Activated B cell treated with CpG ODN at 0.5 μM for 24 hours (primary cell): ENCODE measurements at regions not wholly inside any gene's neighbourhood (a gene's known extent, or its start where the extent isn't known, plus 50 kb on each side); places are given as distances from the start of the nearest gene placed in this dataset.

Experiments
- ATAC-seq: fragments of 200-7000 bp; cut with Tn5 transposase; one replicate; pipeline ENCODE4 v1.10.0; 2021; ENCODE audit warnings: low read depth, mild to moderate bottlenecking, moderate library complexity
- CTCF ChIA-PET: fragments of 350-600 bp; sonication (Branson Sonifier 250); formaldehyde crosslinking; loops from one replicate; lab custom pipeline; 2021; ENCODE audit warnings: antibody characterized with exemption; lab: Charles Lee
- POLR2A ChIA-PET: fragments of 350-600 bp; sonication (Branson Sonifier 250); formaldehyde crosslinking; loops from one replicate; lab custom pipeline; 2021; ENCODE audit warnings: antibody characterized with exemption; lab: Charles Lee
- DNase-seq: peaks from one replicate; pipeline ENCODE4 v3.0.0; 2022
- H3K27ac Mint-ChIP-seq: one replicate; pipeline ENCODE4 v1.8.0; 2020; ENCODE audit warnings: mixed read lengths
- H3K27me3 Mint-ChIP-seq: one replicate; pipeline ENCODE4 v1.8.0; 2021; ENCODE audit warnings: mixed read lengths
- H3K36me3 Mint-ChIP-seq: one replicate; pipeline ENCODE4 v1.8.0; 2021; ENCODE audit warnings: low read depth, mixed read lengths
- H3K4me1 Mint-ChIP-seq: one replicate; pipeline ENCODE4 v1.8.0; 2021; ENCODE audit warnings: mixed read lengths
- H3K4me3 Mint-ChIP-seq: one replicate; pipeline ENCODE4 v1.8.0; 2020; ENCODE audit warnings: mild to moderate bottlenecking, mixed read lengths
- H3K9me3 Mint-ChIP-seq: one replicate; pipeline ENCODE4 v1.8.0; 2020; ENCODE audit warnings: mixed read lengths
- intact Hi-C: fragments of 100-400 bp; cut with micrococcal nuclease; formaldehyde crosslinking; loops from one replicate; pipeline ENCODE4 v1.15.1; 2024
- TF ChIP-seq, protein P1 (sequence below): fragments of 200-600 bp; IDR thresholded peaks from one replicate; pipeline ENCODE4 v1.8.0; 2022; ENCODE audit warnings: antibody characterized with exemption, mild to moderate bottlenecking

DNA sequence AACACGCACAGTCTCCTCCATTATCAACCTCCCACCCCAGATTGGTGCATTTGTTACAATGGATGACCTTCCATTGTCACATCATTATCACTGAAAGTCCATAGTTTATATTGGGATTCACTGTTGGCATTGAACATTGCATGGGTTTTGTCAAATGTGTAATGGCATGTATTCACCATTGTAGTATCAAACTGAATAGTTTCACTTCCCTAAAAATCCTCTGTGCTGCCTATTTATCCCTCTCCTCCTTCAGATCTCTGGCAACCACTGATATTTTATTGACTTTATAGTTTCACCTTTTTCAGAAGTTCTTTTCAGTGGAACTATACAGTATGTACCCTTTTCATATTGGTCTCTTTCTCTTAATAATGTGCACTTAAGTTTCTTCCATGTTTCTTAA lies 1565.4 kb downstream of the PCDH18 start:
- ChIA-PET CTCF (no interaction called here), POLR2A (no interaction called here)
- Mint-ChIP-seq H3K9me3 (peaks cover 4% of the 10 kb centered on the region), H3K27ac (no peak overlapping the region), H3K4me3 (no peak overlapping the region), H3K4me1 (no peaks in the 10 kb centered on the region), H3K27me3 (no peaks in the 10 kb centered on the region), H3K36me3 (no peaks in the 10 kb centered on the region)
- TF ChIP-seq, protein P1, sequence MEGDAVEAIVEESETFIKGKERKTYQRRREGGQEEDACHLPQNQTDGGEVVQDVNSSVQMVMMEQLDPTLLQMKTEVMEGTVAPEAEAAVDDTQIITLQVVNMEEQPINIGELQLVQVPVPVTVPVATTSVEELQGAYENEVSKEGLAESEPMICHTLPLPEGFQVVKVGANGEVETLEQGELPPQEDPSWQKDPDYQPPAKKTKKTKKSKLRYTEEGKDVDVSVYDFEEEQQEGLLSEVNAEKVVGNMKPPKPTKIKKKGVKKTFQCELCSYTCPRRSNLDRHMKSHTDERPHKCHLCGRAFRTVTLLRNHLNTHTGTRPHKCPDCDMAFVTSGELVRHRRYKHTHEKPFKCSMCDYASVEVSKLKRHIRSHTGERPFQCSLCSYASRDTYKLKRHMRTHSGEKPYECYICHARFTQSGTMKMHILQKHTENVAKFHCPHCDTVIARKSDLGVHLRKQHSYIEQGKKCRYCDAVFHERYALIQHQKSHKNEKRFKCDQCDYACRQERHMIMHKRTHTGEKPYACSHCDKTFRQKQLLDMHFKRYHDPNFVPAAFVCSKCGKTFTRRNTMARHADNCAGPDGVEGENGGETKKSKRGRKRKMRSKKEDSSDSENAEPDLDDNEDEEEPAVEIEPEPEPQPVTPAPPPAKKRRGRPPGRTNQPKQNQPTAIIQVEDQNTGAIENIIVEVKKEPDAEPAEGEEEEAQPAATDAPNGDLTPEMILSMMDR, result no peak
- intact Hi-C loops, result no loop called here
- DNase-seq (no peak), ATAC-seq (no peak)

DNA sequence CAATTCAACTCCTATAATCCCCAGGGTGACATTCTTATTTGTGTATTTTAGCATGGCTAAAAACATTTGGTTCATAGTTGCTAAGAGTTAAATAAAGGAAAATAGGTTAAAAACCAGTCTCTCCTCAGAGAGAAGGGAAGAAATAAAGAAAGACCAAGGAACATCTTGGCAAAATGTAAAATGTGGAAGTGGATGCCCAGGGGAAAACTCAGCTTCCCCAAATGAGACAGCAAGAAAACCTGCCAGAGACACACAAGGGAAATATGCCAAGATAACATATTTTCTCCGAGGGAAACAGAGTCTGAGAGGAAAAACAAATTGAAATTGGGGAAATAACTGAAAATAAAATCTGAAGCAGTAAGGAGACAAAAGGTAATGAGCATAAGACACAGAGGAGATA lies 1569.3 kb downstream of the PCDH18 start:
- ATAC-seq, result no peak
- no peak overlapping the region for H3K27ac Mint-ChIP-seq
- H3K4me1 Mint-ChIP-seq, result no peaks in the 10 kb centered on the region
- peaks cover 4% of the 10 kb centered on the region for H3K9me3 Mint-ChIP-seq
- POLR2A ChIA-PET, result no interaction called here
- no peaks in the 10 kb centered on the region for H3K36me3 Mint-ChIP-seq
- no peaks in the 10 kb centered on the region for H3K27me3 Mint-ChIP-seq
- CTCF ChIA-PET, result no interaction called here
- intact Hi-C loops, result no loop called here
- no peak overlapping the region for H3K4me3 Mint-ChIP-seq
- TF ChIP-seq, protein P1, result no peak
- DNase-seq, result no peak

DNA sequence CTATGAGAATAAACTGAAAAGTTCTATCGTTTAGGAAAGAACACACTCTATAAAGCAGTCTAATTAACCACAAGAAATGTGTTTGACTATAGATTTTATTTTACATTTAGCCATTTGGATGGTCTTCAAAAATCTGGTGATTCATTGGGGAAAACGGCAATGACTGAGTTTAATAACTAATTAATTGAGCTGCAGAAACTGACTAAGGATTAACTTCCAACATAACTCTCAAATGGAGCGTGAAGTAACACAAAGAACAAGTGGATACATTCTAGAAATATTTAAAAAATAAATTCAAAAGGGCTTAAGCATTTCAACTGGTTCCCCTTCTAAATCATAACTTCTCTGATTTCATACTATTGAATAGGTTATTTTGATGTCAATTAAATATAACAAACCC lies 1582.4 kb downstream of the PCDH18 start:
- no peak overlapping the region for H3K27ac Mint-ChIP-seq
- no peaks in the 10 kb centered on the region for H3K36me3 Mint-ChIP-seq
- intact Hi-C loops, result no loop called here
- POLR2A ChIA-PET, result no interaction called here
- no peak overlapping the region for H3K4me3 Mint-ChIP-seq
- CTCF ChIA-PET, result no interaction called here
- no peaks in the 10 kb centered on the region for H3K27me3 Mint-ChIP-seq
- no peak for ATAC-seq
- TF ChIP-seq, protein P1, result no peak
- no peak for DNase-seq
- no peaks in the 10 kb centered on the region for H3K4me1 Mint-ChIP-seq
- H3K9me3 Mint-ChIP-seq, result peaks cover 13% of the 10 kb centered on the region

DNA sequence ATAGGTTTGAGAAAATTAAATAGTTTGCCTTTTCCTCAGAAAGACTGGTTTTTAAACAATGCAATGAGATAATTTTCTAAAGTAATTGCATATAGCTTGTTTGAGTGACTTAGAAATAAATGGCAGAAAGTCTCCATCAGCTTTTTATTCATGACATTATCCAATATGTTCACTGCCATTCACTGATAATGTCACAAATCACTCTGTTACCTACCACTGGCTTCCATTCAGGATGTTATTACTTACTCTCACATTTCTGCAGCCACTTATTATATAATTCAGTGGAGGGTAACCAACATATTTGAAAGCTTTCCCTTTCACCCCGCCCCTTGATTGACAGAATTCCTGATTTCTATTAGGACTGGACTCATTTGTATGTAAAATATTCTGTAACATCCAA lies 1583.5 kb downstream of the PCDH18 start:
- intact Hi-C loops, result no loop called here
- H3K4me3 Mint-ChIP-seq, result no peak overlapping the region

DNA sequence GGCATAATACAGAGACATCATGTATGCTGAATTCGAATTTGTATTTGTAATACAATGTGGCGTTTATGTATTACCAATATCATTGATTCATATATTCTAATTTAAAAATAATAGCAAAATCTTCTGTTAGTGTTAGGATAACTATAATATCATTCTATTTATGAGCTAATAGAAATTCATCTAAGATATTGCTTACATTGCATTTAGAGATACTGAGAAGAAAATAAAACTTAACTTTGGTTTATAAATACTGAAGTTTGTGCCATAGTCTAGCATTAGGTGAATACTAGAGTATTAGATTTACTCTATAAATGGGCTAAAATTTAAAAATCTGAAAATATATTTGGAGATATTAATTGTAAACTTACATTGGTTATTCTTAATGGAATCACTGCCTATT lies 1590.6 kb downstream of the PCDH18 start:
- no peaks in the 10 kb centered on the region for H3K4me1 Mint-ChIP-seq
- intact Hi-C loops, result no loop called here
- H3K27me3 Mint-ChIP-seq, result no peaks in the 10 kb centered on the region
- TF ChIP-seq, protein P1, result no peak
- H3K9me3 Mint-ChIP-seq, result peaks cover 3% of the 10 kb centered on the region
- no peak for ATAC-seq
- H3K36me3 Mint-ChIP-seq, result no peaks in the 10 kb centered on the region
- H3K27ac Mint-ChIP-seq, result no peak overlapping the region
- ChIA-PET CTCF (no interaction called here), POLR2A (no interaction called here)
- H3K4me3 Mint-ChIP-seq, result no peak overlapping the region
- DNase-seq, result no peak

More for the DNA sequence above, 1583.5 kb downstream of the PCDH18 start:
- peaks cover 9% of the 10 kb centered on the region for H3K9me3 Mint-ChIP-seq
- no peak for DNase-seq
- ChIA-PET CTCF (no interaction called here), POLR2A (no interaction called here)
- H3K27ac Mint-ChIP-seq, result no peak overlapping the region
- TF ChIP-seq, protein P1, result no peak
- ATAC-seq, result no peak
- no peaks in the 10 kb centered on the region for H3K27me3 Mint-ChIP-seq
- H3K36me3 Mint-ChIP-seq, result no peaks in the 10 kb centered on the region
- no peaks in the 10 kb centered on the region for H3K4me1 Mint-ChIP-seq
